ENCODE measurements at regions not wholly inside any gene's neighbourhood (a gene's known extent, or its start where the extent isn't known, plus 50 kb on each side); places are given as distances from the start of the nearest gene placed in this dataset.

DNA sequence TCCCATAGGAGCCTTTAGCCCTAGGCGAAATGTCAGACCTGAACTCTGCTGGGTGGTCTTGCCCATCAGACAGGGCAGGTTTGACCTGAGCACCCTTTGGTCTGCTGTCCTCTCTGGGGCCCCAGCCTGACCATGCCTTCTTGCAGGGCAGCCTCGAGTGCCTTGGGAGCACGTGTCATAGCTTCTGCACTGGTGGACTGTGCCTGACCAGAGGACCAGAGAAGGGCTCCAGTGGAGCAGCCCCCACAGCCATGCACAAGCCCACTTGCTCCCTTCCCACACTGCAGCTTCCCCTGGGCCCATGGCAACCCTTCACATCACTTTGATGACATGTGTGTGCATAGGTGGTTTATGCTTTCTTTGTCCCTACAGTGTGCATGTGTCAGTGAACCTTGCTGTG is 394.0 kb downstream of the TEX13C start:
- no peaks in the 10 kb centered on the region for H3K36me3 Mint-ChIP-seq
- intact Hi-C loops (cut with micrococcal nuclease), result no loop called here

GRCh38 chrX:125727117-125727516 is 407.4 kb downstream of the TEX13C start:
- DNase-seq (no peak), ATAC-seq (no peak)
- no peaks in the 10 kb centered on the region for H3K27me3 ChIP-seq (ENCODE audit: control insufficient read depth in 2 of 2, insufficient read depth in 2 of 2, low read length in 2 of 2)
- H3K27ac Mint-ChIP-seq, result no peak overlapping the region
- no peak overlapping the region for H3K4me3 Mint-ChIP-seq
- H3K9me3 ChIP-seq (ENCODE audit: control insufficient read depth in 2 of 3, low read length in 3 of 3), result no peaks in the 10 kb centered on the region
- no peaks in the 10 kb centered on the region for H3K4me1 ChIP-seq (ENCODE audit: control insufficient read depth in 2 of 2, insufficient read depth in 2 of 2, low read length in 2 of 2)
- no peak overlapping the region for H3K4me3 ChIP-seq (ENCODE audit: low read length)
- CTCF ChIA-PET, result no interaction called here
- POLR2A ChIA-PET, result no interaction called here
- H3K36me3 ChIP-seq (ENCODE audit: control insufficient read depth in 2 of 3, insufficient read depth in 3 of 3, low read length in 3 of 3), result no peaks in the 10 kb centered on the region
- H3K9me3 Mint-ChIP-seq, result peaks cover 0 to 5% (median 0%) of the 10 kb centered on the region in 11 donors
- no peak overlapping the region for H3K27ac ChIP-seq (ENCODE audit: low read depth, low read length)
- H3K36me3 Mint-ChIP-seq, result no peaks in the 10 kb centered on the region
- H3K4me1 Mint-ChIP-seq, result no peaks in the 10 kb centered on the region
- intact Hi-C loops (cut with micrococcal nuclease), result no loop called here
- H3K27me3 Mint-ChIP-seq, result no peaks in the 10 kb centered on the region

More for the DNA sequence above, 394.0 kb downstream of the TEX13C start:
- Mint-ChIP-seq H3K27ac (no peak overlapping the region), H3K4me1 (no peaks in the 10 kb centered on the region), H3K4me3 (no peak overlapping the region), H3K9me3 (peaks cover 0 to 2% (median 0%) of the 10 kb centered on the region in 11 donors), H3K27me3 (peaks cover 0 to 4% (median 0%) of the 10 kb centered on the region in 5 donors)
- no peak for DNase-seq
- Histone ChIP-seq H3K36me3 (ENCODE audit: control insufficient read depth in 2 of 3, insufficient read depth in 3 of 3, low read length in 3 of 3) (no peaks in the 10 kb centered on the region), H3K27ac (ENCODE audit: low read depth, low read length) (no peak overlapping the region), H3K4me1 (ENCODE audit: control insufficient read depth in 2 of 2, insufficient read depth in 2 of 2, low read length in 2 of 2) (no peaks in the 10 kb centered on the region), H3K9me3 (ENCODE audit: control insufficient read depth in 2 of 3, low read length in 3 of 3) (no peaks in the 10 kb centered on the region), H3K4me3 (ENCODE audit: low read length) (no peak overlapping the region), H3K27me3 (ENCODE audit: control insufficient read depth in 2 of 2, insufficient read depth in 2 of 2, low read length in 2 of 2) (no peaks in the 10 kb centered on the region)
- ATAC-seq, result no peak
- POLR2A ChIA-PET, result no interaction called here
- CTCF ChIA-PET, result no interaction called here

DNA sequence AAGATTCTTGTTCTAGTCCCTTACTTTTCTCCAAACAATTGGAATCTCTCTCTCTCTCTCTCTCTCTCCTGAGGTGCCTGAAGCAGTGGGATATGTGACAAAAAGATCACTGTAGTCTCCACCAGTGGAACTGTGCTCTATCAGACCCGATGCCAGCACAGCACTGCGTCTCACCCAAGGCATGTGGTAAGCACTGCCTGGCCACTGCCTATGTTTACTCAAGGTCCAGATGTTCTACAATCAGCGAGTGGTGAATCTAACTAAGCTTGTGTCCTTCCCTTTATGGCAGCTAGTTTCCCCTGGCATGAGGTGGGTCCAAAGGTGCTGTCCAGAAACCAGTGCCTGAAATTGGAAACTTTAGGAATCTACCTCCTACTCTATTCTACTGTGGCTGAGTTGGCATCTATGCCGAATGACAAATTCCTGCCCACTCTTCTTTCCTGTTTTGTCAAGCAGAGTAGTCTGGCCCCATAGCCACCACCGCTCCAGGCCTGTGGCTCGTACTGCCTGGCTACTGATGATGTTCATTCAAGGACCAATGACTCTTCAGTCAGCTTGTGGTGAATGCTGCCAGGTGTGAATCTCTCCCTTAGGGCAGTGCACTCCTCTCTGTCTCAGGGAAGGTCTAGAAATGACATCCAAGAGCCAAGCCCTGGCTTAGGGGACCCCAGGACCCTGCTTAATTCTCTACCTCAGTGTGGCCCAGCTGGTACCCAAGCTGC is 416.5 kb downstream of the TEX13C start:
- ATAC-seq (no peak), DNase-seq (no peak)
- intact Hi-C loops (cut with micrococcal nuclease), result no loop called here
- H3K36me3 Mint-ChIP-seq, result no peaks in the 10 kb centered on the region
- Histone ChIP-seq H3K4me1 (ENCODE audit: control insufficient read depth in 2 of 2, insufficient read depth in 2 of 2, low read length in 2 of 2) (no peaks in the 10 kb centered on the region), H3K9me3 (ENCODE audit: control insufficient read depth in 2 of 3, low read length in 3 of 3) (peaks cover 0 to 4% (median 0%) of the 10 kb centered on the region in 3 experiments), H3K27me3 (ENCODE audit: control insufficient read depth in 2 of 2, insufficient read depth in 2 of 2, low read length in 2 of 2) (no peaks in the 10 kb centered on the region), H3K27ac (ENCODE audit: low read depth, low read length) (no peak overlapping the region), H3K4me3 (ENCODE audit: low read length) (no peak overlapping the region), H3K36me3 (ENCODE audit: control insufficient read depth in 2 of 3, insufficient read depth in 3 of 3, low read length in 3 of 3) (no peaks in the 10 kb centered on the region)
- ChIA-PET CTCF (interaction anchor here (0.7 kb wide), 1 partner anchor 649 kb away, joined by 3 read pairs; no protein-coding TSS in a partner anchor), POLR2A (no interaction called here)
- H3K27ac Mint-ChIP-seq, result no peak overlapping the region
- no peaks in the 10 kb centered on the region for H3K4me1 Mint-ChIP-seq
- H3K9me3 Mint-ChIP-seq, result peaks cover 0 to 16% (median 5%) of the 10 kb centered on the region in 11 donors
- H3K27me3 Mint-ChIP-seq, result no peaks in the 10 kb centered on the region
- H3K4me3 Mint-ChIP-seq, result no peak overlapping the region

- no peaks in the 10 kb centered on the region for H3K36me3 ChIP-seq (ENCODE audit: control insufficient read depth in 2 of 3, insufficient read depth in 3 of 3, low read length in 3 of 3)
- no peaks in the 10 kb centered on the region for H3K9me3 Mint-ChIP-seq
- H3K4me1 ChIP-seq (ENCODE audit: control insufficient read depth in 2 of 2, insufficient read depth in 2 of 2, low read length in 2 of 2), result no peaks in the 10 kb centered on the region
- DNase-seq, result no peak
- no peaks in the 10 kb centered on the region for H3K36me3 Mint-ChIP-seq
- CTCF ChIA-PET, result no interaction called here
- POLR2A ChIA-PET, result no interaction called here
- H3K9me3 ChIP-seq (ENCODE audit: control insufficient read depth in 2 of 3, low read length in 3 of 3), result no peaks in the 10 kb centered on the region
- no peak overlapping the region for H3K27ac Mint-ChIP-seq
- intact Hi-C loops (cut with micrococcal nuclease), result no loop called here
- H3K4me3 Mint-ChIP-seq, result no peak overlapping the region
- ATAC-seq, result no peak
- no peaks in the 10 kb centered on the region for H3K27me3 Mint-ChIP-seq
- no peaks in the 10 kb centered on the region for H3K27me3 ChIP-seq (ENCODE audit: control insufficient read depth in 2 of 2, insufficient read depth in 2 of 2, low read length in 2 of 2)
- no peak overlapping the region for H3K4me3 ChIP-seq (ENCODE audit: low read length)
- no peaks in the 10 kb centered on the region for H3K4me1 Mint-ChIP-seq
- no peak overlapping the region for H3K27ac ChIP-seq (ENCODE audit: low read depth, low read length)
Observed at GRCh38 chrX:125742811-125743210, 423.1 kb downstream of the TEX13C start.

DNA sequence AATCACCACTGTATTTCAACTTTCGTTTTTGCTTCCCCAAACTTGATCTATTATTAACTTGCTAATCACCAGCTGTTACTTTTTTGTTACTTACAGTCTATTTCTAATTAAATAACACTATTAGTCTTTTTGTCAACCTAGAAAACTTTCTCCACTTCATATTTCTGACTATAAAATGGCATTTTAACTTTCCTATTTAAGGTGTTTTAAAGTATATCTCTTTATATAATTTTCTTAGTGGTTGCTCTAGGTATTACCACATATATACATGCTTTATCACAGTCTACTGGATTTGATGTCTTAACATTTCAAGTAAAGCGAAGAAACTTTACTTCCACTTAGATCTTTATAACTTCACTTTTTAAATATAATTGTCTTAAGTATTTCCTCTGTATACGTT is 421.2 kb downstream of the DCAF12L2 start:
- Histone ChIP-seq H3K4me1 (ENCODE audit: control insufficient read depth in 2 of 2, insufficient read depth in 2 of 2, low read length in 2 of 2) (no peaks in the 10 kb centered on the region), H3K9me3 (ENCODE audit: control insufficient read depth in 2 of 3, low read length in 3 of 3) (no peaks in the 10 kb centered on the region), H3K4me3 (ENCODE audit: low read length) (no peak overlapping the region), H3K36me3 (ENCODE audit: control insufficient read depth in 2 of 3, insufficient read depth in 3 of 3, low read length in 3 of 3) (no peaks in the 10 kb centered on the region), H3K27me3 (ENCODE audit: control insufficient read depth in 2 of 2, insufficient read depth in 2 of 2, low read length in 2 of 2) (no peaks in the 10 kb centered on the region), H3K27ac (ENCODE audit: low read depth, low read length) (no peak overlapping the region)
- Mint-ChIP-seq H3K4me1 (peaks cover 0 to 2% (median 0%) of the 10 kb centered on the region in 7 donors), H3K27ac (no peak overlapping the region), H3K9me3 (peaks cover 0 to 1% (median 0%) of the 10 kb centered on the region in 11 donors), H3K27me3 (no peaks in the 10 kb centered on the region), H3K4me3 (no peak overlapping the region), H3K36me3 (no peaks in the 10 kb centered on the region)
- intact Hi-C loops (cut with micrococcal nuclease), result no loop called here
- ChIA-PET POLR2A (no interaction called here), CTCF (no interaction called here)
- ATAC-seq (no peak), DNase-seq (no peak)

DNA sequence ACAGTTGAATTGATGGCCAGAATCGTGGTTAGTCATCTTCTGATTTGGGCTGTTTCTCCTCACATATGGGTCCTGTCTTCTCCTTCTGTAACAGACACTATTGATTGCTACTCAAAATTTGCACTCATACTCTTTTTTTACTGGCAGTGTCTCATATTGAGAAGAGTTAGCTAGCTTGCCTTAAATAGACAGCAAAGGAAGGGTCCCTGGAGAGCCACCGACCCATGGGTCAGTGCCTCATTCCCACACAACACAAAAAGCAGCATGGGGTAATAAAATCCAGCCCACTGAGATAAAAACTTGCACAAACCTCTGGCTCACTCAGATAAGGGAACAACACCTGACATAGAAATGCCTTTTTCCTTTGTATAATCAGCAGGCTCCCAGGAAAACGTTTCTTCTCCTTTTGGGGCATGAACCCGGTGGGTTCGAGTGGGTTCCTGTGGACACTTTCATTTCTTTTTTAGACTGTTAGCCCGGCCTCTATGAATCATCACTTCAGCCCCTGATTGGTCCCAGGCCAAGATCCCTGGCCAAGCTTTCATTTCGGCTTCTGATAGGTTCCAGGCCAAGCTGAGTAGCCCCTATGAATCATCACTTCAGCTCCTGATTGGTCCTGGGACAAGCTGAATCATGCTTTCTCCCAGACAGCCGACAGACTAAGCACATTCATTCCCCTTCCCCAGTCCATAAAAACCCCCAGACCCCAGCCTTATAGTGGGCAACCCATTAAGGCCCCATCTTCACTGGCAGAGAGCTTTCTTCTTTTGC is 408.1 kb downstream of the DCAF12L2 start:
- H3K9me3 ChIP-seq (ENCODE audit: control insufficient read depth in 2 of 3, low read length in 3 of 3), result no peaks in the 10 kb centered on the region
- H3K4me1 ChIP-seq (ENCODE audit: control insufficient read depth in 2 of 2, insufficient read depth in 2 of 2, low read length in 2 of 2), result no peaks in the 10 kb centered on the region
- DNase-seq (no peak), ATAC-seq (no peak)
- POLR2A ChIA-PET, result no interaction called here
- no peaks in the 10 kb centered on the region for H3K36me3 ChIP-seq (ENCODE audit: control insufficient read depth in 2 of 3, insufficient read depth in 3 of 3, low read length in 3 of 3)
- no peaks in the 10 kb centered on the region for H3K27me3 ChIP-seq (ENCODE audit: control insufficient read depth in 2 of 2, insufficient read depth in 2 of 2, low read length in 2 of 2)
- Mint-ChIP-seq H3K27me3 (no peaks in the 10 kb centered on the region), H3K36me3 (no peaks in the 10 kb centered on the region), H3K4me3 (no peak overlapping the region), H3K9me3 (peaks cover 0 to 10% (median 2%) of the 10 kb centered on the region in 11 donors), H3K4me1 (no peaks in the 10 kb centered on the region), H3K27ac (no peak overlapping the region)
- CTCF ChIA-PET, result no interaction called here
- H3K4me3 ChIP-seq (ENCODE audit: low read length), result no peak overlapping the region
- intact Hi-C loops (cut with micrococcal nuclease), result no loop called here
- no peak overlapping the region for H3K27ac ChIP-seq (ENCODE audit: low read depth, low read length)

DNA sequence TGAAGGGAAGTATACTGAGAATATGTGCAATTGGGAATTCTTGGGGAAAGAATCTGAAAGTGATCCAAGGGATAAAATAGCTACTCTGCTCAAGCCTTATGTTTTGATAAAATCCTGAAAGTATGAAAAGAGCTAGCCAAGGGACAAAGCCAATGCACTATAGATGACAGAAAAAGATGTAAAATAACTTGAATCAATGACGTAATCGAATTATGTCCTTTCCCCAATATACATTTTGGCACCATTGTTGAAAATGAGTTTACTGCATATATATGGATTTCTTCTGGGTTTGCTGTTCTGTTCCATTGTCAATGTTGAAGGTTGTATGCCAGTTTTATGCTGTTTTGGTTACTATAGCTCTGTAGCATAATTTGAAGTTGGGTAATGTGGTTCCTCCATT is 407.3 kb downstream of the DCAF12L2 start:
- ATAC-seq (no peak), DNase-seq (no peak)
- H3K9me3 Mint-ChIP-seq, result peaks cover 0 to 17% (median 2%) of the 10 kb centered on the region in 11 donors
- no peak overlapping the region for H3K4me3 Mint-ChIP-seq
- intact Hi-C loops (cut with micrococcal nuclease), result no loop called here
- CTCF ChIA-PET, result no interaction called here
- POLR2A ChIA-PET, result no interaction called here
- H3K27me3 ChIP-seq (ENCODE audit: control insufficient read depth in 2 of 2, insufficient read depth in 2 of 2, low read length in 2 of 2), result no peaks in the 10 kb centered on the region
- no peaks in the 10 kb centered on the region for H3K9me3 ChIP-seq (ENCODE audit: control insufficient read depth in 2 of 3, low read length in 3 of 3)
- no peak overlapping the region for H3K27ac ChIP-seq (ENCODE audit: low read depth, low read length)
- H3K4me1 ChIP-seq (ENCODE audit: control insufficient read depth in 2 of 2, insufficient read depth in 2 of 2, low read length in 2 of 2), result no peaks in the 10 kb centered on the region
- no peaks in the 10 kb centered on the region for H3K27me3 Mint-ChIP-seq
- no peak overlapping the region for H3K4me3 ChIP-seq (ENCODE audit: low read length)
- no peaks in the 10 kb centered on the region for H3K36me3 Mint-ChIP-seq
- H3K36me3 ChIP-seq (ENCODE audit: control insufficient read depth in 2 of 3, insufficient read depth in 3 of 3, low read length in 3 of 3), result no peaks in the 10 kb centered on the region
- H3K27ac Mint-ChIP-seq, result no peak overlapping the region
- H3K4me1 Mint-ChIP-seq, result no peaks in the 10 kb centered on the region

Measured in naive thymus-derived CD4-positive, alpha-beta T cell (primary cell).